NCI-H524 treated with DMSO at 0.1 percent for 48 hours (cell line): ENCODE measurements at regions not wholly inside any gene's neighbourhood (a gene's known extent, or its start where the extent isn't known, plus 50 kb on each side); places are given as distances from the start of the nearest gene placed in this dataset.
"Not testable (repeated sequence)": the region's sequence is repeated elsewhere in the genome, so short reads cannot be mapped to it uniquely, and the experiment has no call there.

ENCODE experiments used
- DNase-seq: peaks from one replicate; lab custom pipeline; 2025; lab: John Stamatoyannopoulos, UW

DNA sequence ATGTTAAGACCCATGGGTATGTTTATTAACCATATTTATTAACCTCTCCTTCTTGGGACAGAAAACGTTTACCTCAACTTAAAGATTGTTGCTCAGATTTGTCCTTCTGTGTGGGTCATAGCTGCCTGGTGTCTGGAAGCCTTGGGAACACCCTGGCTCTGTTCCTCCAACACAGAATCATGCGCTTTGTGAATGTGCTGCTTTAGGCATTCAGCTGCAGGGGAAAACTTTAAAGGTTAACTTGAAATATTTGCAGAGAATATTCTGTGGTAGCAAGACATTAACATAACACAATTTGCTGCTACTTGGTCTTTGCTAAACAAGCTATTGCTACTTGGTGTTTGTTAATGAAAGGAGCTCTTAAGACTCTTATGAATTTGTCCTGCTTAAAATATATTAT, 50.5 kb upstream of the THOC3 start:
- not testable (repeated sequence) for DNase-seq

DNA sequence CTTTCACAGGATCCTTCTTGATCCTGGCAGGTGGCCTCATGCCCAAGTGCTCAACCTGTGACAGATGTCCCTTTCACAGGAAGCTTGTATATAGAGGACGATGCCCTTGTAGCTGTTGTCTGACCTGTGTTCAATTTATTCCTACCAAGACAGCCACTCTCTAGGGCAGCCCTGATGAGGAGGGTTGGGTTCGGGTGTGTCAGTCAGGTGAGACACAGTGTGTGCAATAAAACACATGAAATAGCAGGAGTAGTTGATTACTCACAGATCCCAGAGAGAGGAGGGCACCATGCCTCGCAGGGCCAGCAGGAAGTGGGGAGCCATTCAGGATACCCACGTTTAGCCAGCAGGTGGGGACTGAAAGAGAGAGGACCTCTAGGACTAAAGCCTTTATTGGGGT, 52.7 kb upstream of the THOC3 start:
- not testable (repeated sequence) for DNase-seq

DNA sequence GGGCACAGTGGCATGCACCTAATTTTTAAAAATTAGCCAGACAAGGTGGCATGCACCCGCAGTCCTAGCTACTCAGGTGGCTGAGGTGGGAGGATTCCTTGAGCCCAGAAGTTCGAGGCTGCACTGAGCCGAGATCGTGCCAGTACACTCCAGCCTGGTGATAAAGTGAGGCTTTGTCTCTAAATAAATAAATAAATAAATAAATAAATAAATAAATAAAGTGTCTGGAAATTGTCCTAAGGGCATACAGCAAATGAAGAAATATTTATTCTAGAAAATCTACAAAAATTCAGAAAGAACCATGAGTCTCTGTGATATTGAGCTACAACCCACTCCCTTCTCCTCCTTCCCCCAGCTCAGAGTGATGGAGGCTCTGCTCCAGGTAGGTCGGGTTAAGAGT, 55.4 kb upstream of the THOC3 start:
- not testable (repeated sequence) for DNase-seq

DNA sequence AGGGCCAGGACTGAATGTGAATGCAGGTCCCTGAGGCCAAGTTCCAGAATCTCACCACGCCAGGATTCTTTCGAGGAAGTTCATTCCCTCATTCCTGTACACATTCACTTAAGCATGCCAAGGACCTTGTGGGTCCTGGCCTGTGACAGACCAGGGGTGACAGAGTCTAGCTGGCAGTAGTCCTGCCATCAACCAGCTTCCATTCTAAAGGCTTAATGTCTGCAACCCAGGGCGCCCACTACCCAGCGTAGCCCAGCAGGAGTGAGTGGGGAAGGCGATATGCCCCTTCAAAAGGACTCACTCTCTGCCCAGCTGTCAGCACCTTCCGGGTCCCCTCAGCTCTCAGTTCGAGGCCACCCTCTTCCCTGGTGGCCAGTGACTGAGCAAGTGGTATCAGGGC, 61.3 kb upstream of the THOC3 start:
- DNase-seq = not testable (repeated sequence)

DNA sequence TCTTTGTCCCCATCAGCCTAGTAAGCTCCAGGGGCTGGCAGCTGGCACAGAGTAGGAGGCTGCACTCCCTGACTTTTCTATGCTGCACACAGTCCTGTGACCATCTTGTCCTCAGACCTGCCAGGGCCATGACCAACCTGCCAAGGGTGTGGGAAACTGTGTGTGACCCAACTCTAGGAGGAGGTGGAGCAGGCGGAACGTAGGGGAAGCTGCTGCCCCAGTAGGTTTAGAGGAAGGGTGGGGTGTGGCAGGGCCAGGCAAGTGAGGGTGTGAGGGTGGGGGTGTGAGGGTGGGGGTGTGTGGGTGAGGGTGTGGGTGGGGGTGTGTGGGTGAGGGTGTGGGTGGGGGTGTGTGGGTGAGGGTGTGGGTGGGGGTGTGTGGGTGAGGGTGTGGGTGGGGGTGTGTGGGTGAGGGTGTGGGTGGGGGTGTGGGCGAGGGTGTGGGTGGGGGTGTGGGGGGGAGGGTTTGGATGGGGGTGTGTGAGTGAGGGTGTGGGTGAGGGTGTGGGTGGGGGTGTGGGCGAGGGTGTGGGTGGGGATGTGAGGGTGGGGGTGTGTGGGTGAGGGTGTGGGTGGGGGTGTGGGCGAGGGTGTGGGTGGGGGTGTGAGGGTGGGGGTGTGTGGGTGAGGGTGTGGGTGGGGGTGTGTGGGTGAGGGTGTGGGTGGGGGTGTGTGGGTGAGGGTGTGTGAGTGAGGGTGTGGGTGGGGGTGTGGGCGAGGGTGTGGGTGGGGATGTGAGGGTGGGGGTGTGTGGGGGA, 62.4 kb upstream of the THOC3 start:
- DNase-seq = not testable (repeated sequence)

DNA sequence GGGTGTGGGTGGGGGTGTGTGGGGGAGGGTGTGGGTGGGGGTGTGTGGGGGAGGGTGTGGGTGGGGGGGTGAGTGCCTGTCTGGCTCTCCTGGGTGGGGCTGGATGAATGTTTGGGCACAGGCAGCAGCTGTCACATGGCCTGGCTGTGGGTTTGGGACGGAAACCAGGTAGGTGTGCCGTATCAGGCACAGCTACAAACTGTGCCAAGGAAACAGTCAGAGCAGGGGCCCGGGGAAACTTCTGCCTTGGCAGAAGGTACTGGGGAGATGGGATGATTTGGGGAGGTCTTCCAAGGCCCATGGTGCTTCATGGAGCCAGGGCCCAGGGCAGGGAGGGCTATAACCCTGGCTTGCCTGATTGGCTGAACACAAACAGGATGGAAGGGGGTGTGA, 63.0 kb upstream of the THOC3 start:
- not testable (repeated sequence) for DNase-seq

DNA sequence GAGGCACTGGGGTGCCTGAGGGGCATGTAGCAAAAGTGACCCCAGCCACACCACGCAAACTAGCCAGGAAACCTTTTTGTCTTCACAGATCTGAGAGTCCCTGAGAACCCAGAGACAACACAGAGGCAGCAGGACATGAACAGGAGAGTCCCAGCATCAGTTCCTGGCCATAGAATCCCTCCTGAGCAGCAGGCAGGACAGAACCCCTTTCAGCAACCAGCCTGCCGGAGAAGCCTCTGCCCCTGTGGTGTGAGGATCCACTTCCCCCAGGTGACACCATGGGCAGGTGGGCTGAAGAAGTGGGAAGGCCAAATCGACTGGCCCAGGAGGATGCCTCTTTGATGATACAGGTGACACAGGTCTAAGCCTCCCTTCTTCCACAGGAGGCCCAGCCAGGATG, 65.1 kb upstream of the THOC3 start:
- not testable (repeated sequence) for DNase-seq

DNA sequence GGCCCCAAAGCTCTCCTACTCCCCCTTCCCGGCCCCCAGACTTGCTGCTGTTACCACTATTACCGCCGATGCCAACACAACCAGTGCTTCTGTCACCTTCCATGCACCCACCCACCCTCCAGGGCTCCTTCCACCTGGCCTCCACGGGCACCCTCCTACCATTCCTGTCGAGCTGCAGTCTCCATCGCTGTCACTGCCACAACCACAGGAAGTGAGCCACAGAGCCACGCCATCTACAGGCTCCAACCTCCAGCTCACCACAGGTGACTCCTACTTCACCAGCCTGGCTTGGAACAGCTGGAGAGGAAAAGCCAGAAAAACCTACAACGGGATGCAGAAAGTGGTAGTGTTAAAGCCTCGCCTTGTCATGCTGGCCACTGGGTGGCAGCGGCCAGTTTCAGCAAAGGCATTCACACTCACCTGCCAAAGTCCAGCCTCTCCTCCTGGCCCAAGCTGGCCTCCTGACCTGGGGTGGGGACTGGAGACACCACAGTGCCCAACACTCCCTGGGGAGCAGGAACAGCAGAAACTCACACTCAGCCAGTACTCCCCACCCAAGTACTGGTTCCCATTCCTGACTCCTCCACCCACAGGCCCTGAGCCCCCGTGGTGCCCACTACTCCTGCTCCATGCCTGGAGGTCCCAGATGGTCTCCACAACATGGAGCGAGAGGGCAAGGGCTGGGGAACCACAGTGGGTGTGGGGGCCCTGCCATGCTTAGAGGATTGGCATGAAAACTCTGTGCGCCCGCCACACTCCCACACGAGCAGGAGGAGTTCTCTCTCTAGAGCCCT, 66.5 kb upstream of the THOC3 start:
- DNase-seq = not testable (repeated sequence)

DNA sequence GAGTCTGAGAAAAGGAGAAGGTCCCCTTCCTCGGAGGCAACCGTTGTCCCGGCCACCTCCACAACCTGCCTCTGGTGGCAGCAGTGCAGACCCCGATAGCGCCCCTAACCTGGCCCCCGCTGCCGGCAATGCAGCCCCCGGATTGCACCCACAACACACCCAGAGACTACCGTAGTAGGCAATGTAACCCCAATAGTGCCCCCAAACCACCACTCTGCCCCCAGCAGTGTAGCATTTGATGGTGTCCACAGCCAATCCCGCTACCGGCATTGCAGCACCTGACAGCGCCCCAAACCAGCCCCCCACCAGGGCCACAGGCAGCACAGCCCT, 67.1 kb upstream of the THOC3 start:
- DNase-seq = not testable (repeated sequence)

DNA sequence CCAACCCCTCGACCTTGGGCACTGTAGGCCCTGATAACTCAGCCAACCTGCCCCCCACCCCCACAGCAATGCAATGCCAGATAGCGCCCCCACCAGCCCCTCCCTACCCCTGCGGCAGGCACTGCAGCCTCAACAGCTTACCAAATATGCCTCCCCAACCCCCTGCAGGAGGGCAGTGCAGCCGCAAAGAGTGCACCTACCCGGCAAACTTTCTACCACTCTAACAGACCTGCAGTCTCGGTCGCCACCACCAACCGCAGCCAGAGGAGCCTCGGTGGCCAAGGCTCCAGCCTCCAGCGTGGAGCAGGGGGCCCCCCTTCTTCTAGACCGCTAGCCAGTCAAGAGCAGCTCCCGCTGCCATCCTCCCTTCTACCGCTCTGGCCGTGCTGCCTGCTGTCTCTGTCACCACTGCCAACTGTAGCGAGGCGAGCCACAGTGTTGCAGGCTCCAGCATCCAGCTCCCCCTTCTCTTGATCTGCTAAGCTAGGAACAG, 67.7 kb upstream of the THOC3 start:
- DNase-seq = not testable (repeated sequence)

DNA sequence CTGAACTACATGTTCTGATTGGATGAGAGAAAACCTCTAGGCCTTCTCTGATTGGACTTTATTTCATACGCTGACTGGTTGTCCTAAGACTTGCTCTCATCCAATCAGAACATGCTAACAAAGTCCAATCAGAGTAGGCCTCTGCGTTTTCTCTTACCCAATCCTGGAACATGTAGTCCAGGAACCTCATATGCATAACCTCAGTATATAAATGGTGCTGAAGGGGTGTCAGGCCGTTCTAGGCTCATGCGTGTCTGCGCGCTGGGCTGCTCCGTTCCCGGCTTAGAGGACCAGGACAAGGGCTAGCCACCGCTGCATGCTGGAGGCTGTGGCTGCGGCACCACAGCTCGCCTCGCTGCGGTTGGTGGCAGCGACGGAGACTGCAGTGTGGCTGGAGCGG, 68.3 kb upstream of the THOC3 start:
- DNase-seq = not testable (repeated sequence)

DNA sequence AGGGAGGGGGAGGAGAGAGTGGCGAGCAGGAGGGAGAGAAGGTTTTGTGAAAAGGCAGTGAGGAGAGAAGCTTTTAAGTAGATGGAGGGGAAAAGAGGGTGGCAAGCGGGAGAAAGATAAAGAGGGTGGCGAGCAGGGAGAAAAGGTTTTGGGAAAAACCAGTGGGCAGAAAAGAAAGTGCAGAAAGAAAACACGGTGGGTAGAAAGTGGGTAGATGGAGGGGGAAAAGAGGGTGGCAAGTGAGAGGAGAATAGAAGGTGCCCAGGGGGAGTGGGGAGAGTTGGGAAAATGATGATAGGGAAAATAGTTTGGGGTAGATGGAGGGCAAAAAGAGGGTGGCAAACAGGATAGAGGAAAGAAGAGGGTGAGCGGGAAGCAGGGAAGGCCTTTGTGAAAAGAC, 69.1 kb upstream of the THOC3 start:
- DNase-seq = not testable (repeated sequence)

DNA sequence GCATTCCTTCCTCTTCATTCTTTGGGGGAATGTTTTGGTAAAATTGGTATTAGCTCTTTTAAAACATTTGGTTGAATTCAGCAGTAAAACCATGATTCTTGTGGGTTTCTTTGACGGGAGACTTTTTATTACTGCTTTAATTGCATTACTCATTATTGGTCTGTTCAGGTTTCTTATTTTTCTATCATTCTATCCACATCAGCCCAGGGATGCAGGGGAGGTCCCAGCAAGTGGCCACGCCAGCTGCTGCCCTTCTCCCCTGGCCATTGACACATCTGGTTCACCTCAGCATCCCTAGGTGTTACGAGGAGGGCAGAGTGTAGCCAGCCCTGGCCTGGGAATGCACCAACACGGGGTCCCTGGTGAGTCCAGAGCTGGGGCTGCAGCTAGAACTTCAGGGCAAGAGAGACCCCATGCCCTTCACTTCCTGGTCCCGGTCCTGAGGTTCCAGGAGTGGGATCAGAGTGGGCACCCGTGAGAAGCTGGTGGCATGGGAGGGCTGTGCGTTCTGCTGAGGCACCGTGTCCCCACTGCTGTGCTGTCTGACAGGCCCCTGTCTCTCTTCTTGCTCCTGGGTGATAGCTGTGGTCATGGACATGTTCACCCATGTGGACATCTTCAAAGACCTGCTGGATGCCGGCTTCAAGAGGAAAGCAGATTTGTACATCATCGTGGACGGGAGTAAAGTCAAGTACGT, 72.1 kb upstream of the THOC3 start:
- DNase-seq = not testable (repeated sequence)

DNA sequence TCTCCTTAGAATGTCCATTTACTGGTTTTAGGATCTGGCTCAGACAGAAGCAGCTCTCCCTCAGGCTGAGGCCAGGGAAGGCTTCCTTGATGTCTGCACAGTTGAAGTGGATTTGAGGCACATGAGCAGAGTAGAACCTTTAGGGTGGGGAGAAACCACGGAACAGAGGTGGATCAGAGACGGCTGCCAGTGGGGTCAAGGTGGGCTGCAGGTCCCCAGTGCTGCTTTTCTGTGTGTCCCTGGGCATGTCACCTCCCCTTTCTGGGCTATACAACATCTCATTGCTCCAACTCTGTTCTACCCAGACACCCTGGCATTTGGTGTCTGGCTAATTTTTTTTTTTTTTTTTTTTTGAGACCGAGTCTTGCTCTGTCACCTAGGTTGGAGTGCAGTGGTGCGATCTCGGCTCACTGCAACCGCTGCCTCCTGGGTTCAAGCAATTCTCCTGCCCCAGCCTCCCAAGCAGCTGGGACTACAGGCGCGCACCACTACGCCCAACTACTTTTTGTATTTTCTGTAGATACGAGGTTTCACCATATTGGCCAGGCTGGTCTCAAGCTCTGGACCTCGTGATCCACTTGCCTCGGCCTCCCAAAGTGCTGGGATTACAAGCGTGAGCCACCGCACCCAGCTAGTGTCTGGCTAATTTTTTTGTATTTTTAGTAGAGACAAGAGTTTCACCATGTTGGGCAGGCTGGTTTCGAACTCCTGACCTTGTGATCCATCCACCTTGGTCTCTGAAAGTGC, 73.3 kb upstream of the THOC3 start:
- not testable (repeated sequence) for DNase-seq

DNA sequence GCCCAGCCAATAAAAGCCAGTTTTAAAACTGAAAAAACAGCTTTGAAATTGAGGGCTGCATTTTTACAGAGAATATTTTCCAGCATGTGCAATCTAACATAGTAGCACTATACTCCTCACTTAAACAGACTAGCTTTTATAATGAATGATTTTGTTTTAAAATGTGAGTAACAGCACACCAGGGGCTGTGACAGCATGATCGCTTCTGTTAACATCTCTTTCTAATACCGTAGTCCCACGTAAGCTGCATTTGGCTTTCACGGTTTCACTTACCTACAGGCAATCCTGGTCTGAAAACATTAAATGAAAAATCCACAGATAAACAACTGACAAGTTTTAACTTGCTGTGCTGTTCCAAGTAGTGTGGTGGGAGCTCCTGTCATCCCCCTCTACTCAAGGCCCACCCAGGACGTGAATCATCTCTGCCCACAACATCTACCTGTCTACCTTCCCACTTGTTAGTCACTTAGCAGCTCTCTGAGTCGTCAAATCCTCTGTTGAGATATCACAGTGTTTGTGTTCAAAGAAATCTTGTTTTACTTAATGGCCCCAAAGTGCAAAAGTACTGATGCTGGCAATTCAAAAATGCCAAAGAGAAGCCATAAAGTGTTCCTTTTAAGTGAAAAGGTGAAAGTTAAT, 74.0 kb upstream of the THOC3 start:
- DNase-seq = not testable (repeated sequence)

DNA sequence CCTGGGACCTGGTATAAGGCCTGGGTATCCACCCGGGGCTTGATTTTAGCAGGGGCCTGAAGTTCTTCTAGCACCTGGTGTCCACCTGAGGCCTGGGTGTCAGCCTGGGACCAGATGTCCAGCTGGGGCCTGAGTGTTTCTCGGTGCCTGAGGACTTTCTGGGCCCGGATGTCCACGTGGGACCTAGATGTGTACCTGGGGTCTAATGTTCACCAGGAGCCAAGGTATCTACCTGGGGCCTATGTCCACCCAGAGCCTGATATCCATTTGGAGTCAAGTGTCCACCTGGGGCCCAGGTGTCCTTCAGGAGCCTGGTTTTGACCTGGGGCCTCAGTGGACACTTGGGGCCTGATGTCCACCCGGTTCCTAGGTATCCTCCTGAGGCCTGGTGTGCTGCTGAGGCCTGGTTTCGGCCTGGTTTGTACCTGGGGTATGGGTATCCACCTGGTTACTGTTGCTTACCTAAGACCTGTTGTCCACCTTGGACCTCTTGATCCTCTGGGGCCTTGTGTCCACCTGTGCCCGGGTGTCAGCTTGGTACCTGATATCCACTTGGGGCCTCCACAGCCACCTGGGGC, 75.2 kb upstream of the THOC3 start:
- not testable (repeated sequence) for DNase-seq

DNA sequence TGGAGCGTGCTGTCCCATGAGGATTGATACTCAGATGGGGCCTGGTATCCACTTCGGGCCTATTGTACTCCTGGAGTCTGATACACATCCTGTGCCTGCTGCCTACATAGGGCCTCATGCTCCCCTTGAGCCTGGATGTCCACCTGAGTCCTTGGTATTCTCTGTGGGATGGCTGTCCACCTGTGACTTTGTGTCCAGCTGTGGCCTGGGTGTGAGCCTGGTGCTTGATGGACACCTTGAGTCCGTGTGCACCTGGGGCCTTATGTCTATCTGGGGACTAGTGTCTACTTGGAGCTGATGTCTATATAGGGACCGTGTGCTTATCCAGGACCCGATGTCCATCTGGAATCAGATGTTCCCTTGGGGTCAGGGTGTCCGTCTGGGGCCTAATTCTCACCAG, 75.9 kb upstream of the THOC3 start:
- DNase-seq = not testable (repeated sequence)

DNA sequence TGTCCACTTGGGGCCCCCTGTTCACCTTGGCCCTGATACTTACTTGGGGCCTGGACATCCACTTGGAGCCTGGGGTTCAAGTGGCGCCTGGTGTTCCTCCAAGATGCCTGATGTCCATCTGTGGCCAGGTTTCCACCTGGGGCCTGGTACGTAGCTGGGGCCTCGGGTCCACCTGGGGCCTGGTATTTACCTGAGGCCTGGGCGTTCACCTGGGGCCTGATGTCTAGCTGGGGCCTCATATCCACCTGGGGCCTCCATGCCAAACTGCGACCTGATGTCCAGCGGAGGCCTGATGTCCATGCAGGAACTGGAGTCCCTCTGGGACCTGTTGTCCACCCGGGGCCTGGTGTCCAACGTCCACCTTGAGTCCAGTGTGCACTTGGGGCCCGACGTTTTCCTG, 76.3 kb upstream of the THOC3 start:
- DNase-seq = not testable (repeated sequence)

DNA sequence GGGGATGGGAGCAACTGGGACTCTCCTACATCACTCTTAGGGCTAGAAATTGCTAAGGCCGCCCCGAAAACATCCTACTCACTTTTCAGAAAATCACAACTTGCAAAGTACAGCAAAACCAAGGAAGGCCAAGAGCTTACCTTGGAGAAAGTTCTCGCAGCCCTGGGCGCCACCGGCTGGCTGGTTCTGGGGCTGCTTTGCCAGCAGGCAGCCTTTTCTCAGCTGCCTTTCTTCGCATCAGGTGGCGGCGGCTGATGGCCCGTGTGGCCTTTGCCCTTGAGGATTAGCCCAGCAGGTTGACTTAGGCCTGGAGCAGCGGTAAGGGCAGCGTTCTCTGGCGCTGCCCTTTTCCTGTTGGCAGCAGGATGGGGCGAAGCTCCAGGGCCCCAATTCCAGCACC, 77.3 kb upstream of the THOC3 start:
- DNase-seq = not testable (repeated sequence)

DNA sequence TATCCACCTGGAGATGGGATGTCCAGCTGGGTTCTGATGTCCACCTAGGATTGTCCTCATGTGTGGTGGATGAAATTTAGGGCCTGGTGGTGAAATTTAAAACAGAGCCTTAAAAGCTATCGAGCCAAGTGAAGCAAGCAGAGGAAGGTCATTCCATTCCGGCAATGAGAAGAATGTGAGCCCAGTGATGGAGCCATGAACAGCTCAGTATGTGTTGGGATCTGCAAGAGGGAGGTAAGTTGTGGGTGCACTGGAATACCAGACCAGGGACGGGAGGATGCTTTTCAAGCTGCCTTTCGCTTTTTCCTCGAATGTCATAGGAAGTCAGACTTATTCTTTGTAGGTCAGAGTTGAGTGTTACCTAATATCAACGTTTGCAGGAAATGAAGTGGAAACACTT, 80.6 kb upstream of the THOC3 start:
- DNase-seq = not testable (repeated sequence)
